DMS114 treated with DMSO at 0.1 percent for 48 hours (cell line): ENCODE measurements at regions not wholly inside any gene's neighbourhood (a gene's known extent, or its start where the extent isn't known, plus 50 kb on each side); places are given as distances from the start of the nearest gene placed in this dataset.

ENCODE experiments used
- DNase-seq: peaks from one replicate; lab custom pipeline; 2025; ENCODE audit not compliant: unreplicated experiment; lab: John Stamatoyannopoulos, UW

- no peak for DNase-seq
Observed at GRCh38 chr12:115443351-115443938, 759.5 kb upstream of the TBX3 start.

GRCh38 chr12:115440438-115440837 lies 756.5 kb upstream of the TBX3 start:
- no peak for DNase-seq

GRCh38 chr12:115439008-115439601 lies 755.1 kb upstream of the TBX3 start:
- no peak for DNase-seq

- no peak for DNase-seq
Observed at GRCh38 chr12:115438314-115438713, 754.3 kb upstream of the TBX3 start.

GRCh38 chr12:115437061-115437567 lies 753.1 kb upstream of the TBX3 start:
- DNase-seq = no peak

- no peak for DNase-seq
Observed at GRCh38 chr12:115433014-115433634, 749.1 kb upstream of the TBX3 start.

- DNase-seq = no peak
Observed at GRCh38 chr12:115430636-115431035, 746.7 kb upstream of the TBX3 start.

GRCh38 chr12:115426732-115427131 lies 742.8 kb upstream of the TBX3 start:
- DNase-seq = no peak

- DNase-seq = no peak
Observed at GRCh38 chr12:115424003-115424402, 740.0 kb upstream of the TBX3 start.

- DNase-seq = no peak
Observed at GRCh38 chr12:115423546-115423987, 739.6 kb upstream of the TBX3 start.

- no peak for DNase-seq
Observed at GRCh38 chr12:115422845-115423545, 739.0 kb upstream of the TBX3 start.

GRCh38 chr12:115421796-115422709 lies 738.1 kb upstream of the TBX3 start:
- DNase-seq = no peak

GRCh38 chr12:115421350-115421749 lies 737.4 kb upstream of the TBX3 start:
- no peak for DNase-seq

GRCh38 chr12:115419145-115419646 lies 735.2 kb upstream of the TBX3 start:
- no peak for DNase-seq

GRCh38 chr12:115417610-115418009 lies 733.6 kb upstream of the TBX3 start:
- DNase-seq = no peak

- DNase-seq = no peak
Observed at GRCh38 chr12:115416869-115417268, 732.9 kb upstream of the TBX3 start.

- DNase-seq = no peak
Observed at GRCh38 chr12:115413626-115414025, 729.7 kb upstream of the TBX3 start.

- DNase-seq = no peak
Observed at GRCh38 chr12:115412831-115413230, 728.9 kb upstream of the TBX3 start.

GRCh38 chr12:115411121-115411520 lies 727.1 kb upstream of the TBX3 start:
- no peak for DNase-seq

- DNase-seq = no peak
Observed at GRCh38 chr12:115408642-115409041, 724.7 kb upstream of the TBX3 start.

- no peak for DNase-seq
Observed at GRCh38 chr12:115407723-115408122, 723.7 kb upstream of the TBX3 start.
